SK-N-SH (cell line): ENCODE measurements at regions not wholly inside any gene's neighbourhood (a gene's known extent, or its start where the extent isn't known, plus 50 kb on each side); places are given as distances from the start of the nearest gene placed in this dataset.

ENCODE experiments used
- CTCF ChIA-PET: fragments of 300-600, 350-600 bp; formaldehyde crosslinking; extraction: SDS; loops from one replicate; lab custom pipeline; 2021; lab: Yijun Ruan, JAX
- POLR2A ChIA-PET: fragments of 350-600 bp; sonication (Branson Sonifier 250); formaldehyde crosslinking; extraction: SDS; loops from one replicate; lab custom pipeline; 2020; ENCODE audit warnings: antibody characterized with exemption, inconsistent platforms; lab: Yijun Ruan, JAX
- DNase-seq: peaks from one replicate; pipeline ENCODE4 v3.0.0; 2012
- H2AFZ ChIP-seq: fragments of 200-600 bp; sonication (generic); 2 replicates; pipeline ENCODE4 v1.8.1; 2016; ENCODE audit warnings: antibody characterized with exemption, mild to moderate bottlenecking, low read depth
- H3F3A ChIP-seq: fragments of 200-600 bp; sonication (generic); replicated peaks from 2 replicates; pipeline ENCODE3; 2016; ENCODE audit warnings: antibody characterized with exemption, mild to moderate bottlenecking; ENCODE audit not compliant: insufficient read depth
- H3K27ac ChIP-seq, 2 experiments: fragments of 200-500 bp in 1 of 2; fragments of 200-600 bp in 1 of 2; sonication (Bioruptor generic) in 1 of 2; sonication (generic), shearing (Covaris generic) in 1 of 2; 2 replicates each; pipeline versions ENCODE4 v1.5.1 to v1.6.1; 2014 to 2016; ENCODE audit warnings: low read depth in 2 of 2, inconsistent platforms in 1 of 2, low read length in 1 of 2, mild to moderate bottlenecking in 1 of 2, mixed read lengths in 1 of 2
- H3K27me3 ChIP-seq: fragments of 200-600 bp; sonication (generic), shearing (Covaris generic); 2 replicates; pipeline ENCODE4 v1.6.1; 2016; ENCODE audit warnings: mixed run types; ENCODE audit not compliant: insufficient read depth
- H3K36me3 ChIP-seq, 2 experiments: fragments of 200-500 bp in 1 of 2; fragments of 200-600 bp in 1 of 2; sonication (Bioruptor generic) in 1 of 2; sonication (generic) in 1 of 2; replicated peaks in 1 of 2; 2 replicates each; pipeline versions ENCODE3 to v1.5.1; 2014 to 2016; ENCODE audit warnings: low read length in 1 of 2, mild to moderate bottlenecking in 1 of 2; ENCODE audit not compliant: insufficient read depth in 2 of 2, control insufficient read depth in 1 of 2
- H3K4me1 ChIP-seq, 2 experiments: fragments of 200-500 bp in 1 of 2; fragments of 200-600 bp in 1 of 2; sonication (Bioruptor generic) in 1 of 2; sonication (generic), shearing (Covaris generic) in 1 of 2; 2 replicates each; pipeline versions ENCODE4 v1.5.1 to v1.6.1; 2014 to 2016; ENCODE audit warnings: low read depth in 1 of 2, low read length in 1 of 2, mixed run types in 1 of 2; ENCODE audit not compliant: insufficient read depth in 2 of 2, control insufficient read depth in 1 of 2
- H3K4me2 ChIP-seq: fragments of 200-600 bp; sonication (generic), shearing (Covaris generic); 2 replicates; pipeline ENCODE4 v1.6.1; 2017; ENCODE audit warnings: mixed run types
- H3K4me3 ChIP-seq, 2 experiments: fragments of 200-500 bp in 1 of 2; fragments of 200-600 bp in 1 of 2; sonication (Bioruptor generic) in 1 of 2; sonication (generic), shearing (Covaris generic) in 1 of 2; 2 replicates each; pipeline versions ENCODE4 v1.5.1 to v1.8.1; 2014 to 2016; ENCODE audit warnings: low read depth in 2 of 2, inconsistent platforms in 1 of 2, low read length in 1 of 2, mild to moderate bottlenecking in 1 of 2, mixed read lengths in 1 of 2, moderate library complexity in 1 of 2
- H3K79me2 ChIP-seq: fragments of 200-600 bp; sonication (generic); 2 replicates; pipeline ENCODE4 v1.8.1; 2017; ENCODE audit warnings: mild to moderate bottlenecking; ENCODE audit not compliant: insufficient read depth
- H3K9ac ChIP-seq: fragments of 200-600 bp; sonication (generic); 2 replicates; pipeline ENCODE4 v1.6.1; 2017; ENCODE audit warnings: mixed run types
- H3K9me2 ChIP-seq: fragments of 200-600 bp; sonication (generic); 2 replicates; pipeline ENCODE4 v1.6.1; 2017; ENCODE audit warnings: mixed run types
- H3K9me3 ChIP-seq: fragments of 200-600 bp; sonication (generic); 2 replicates; pipeline ENCODE4 v1.6.1; 2017; ENCODE audit warnings: mixed run types, mild to moderate bottlenecking, moderate library complexity
- H4K20me1 ChIP-seq: fragments of 200-600 bp; sonication (generic); 2 replicates; pipeline ENCODE4 v1.6.1; 2017; ENCODE audit warnings: mild to moderate bottlenecking, mixed run types; ENCODE audit not compliant: insufficient read depth
- CTCF ChIP-seq: fragments of 200-600 bp; sonication (generic); IDR thresholded peaks from 2 replicates; pipeline ENCODE4 v1.6.1; 2017; ENCODE audit warnings: antibody characterized with exemption, mild to moderate bottlenecking, moderate library complexity
- ELF1 ChIP-seq: IDR thresholded peaks from 2 replicates; pipeline ENCODE4 v1.4.0; 2012
- EP300 ChIP-seq, 2 experiments: IDR thresholded peaks; 2 replicates each; pipeline versions ENCODE4 v1.4.0 to v1.6.1; 2012; ENCODE audit warnings: borderline replicate concordance in 1 of 2, low read depth in 1 of 2, low read length in 1 of 2
- FOXJ3 ChIP-seq: sonication (generic); formaldehyde crosslinking; IDR thresholded peaks from 2 replicates; pipeline ENCODE4 v1.5.1; 2020; ENCODE audit warnings: mild to moderate bottlenecking, missing genetic modification reagents
- GATA2 ChIP-seq: sonication (generic); formaldehyde crosslinking; IDR thresholded peaks from 2 replicates; pipeline ENCODE4 v1.5.0; 2020; ENCODE audit warnings: mild to moderate bottlenecking, missing genetic modification reagents
- JUND ChIP-seq: IDR thresholded peaks from 2 replicates; pipeline ENCODE4 v1.4.0; 2012
- NFIC ChIP-seq: IDR thresholded peaks from 2 replicates; pipeline ENCODE4 v1.4.0; 2012; ENCODE audit warnings: borderline replicate concordance
- POLR2AphosphoS5 ChIP-seq: IDR thresholded peaks from 2 replicates; pipeline ENCODE4 v1.6.1; 2012; ENCODE audit warnings: low read depth, low read length
- RAD21 ChIP-seq: IDR thresholded peaks from 2 replicates; pipeline ENCODE4 v1.6.1; 2012; ENCODE audit warnings: mild to moderate bottlenecking, low read length
- SMC3 ChIP-seq: IDR thresholded peaks from 2 replicates; pipeline ENCODE4 v1.6.1; 2012; ENCODE audit warnings: low read depth, low read length, improper control_type of control experiment
- TAF1 ChIP-seq: IDR thresholded peaks from 2 replicates; pipeline ENCODE4 v1.6.1; 2012; ENCODE audit warnings: low read depth, mild to moderate bottlenecking, low read length, moderate library complexity, borderline replicate concordance
- TEAD4 ChIP-seq: IDR thresholded peaks from 2 replicates; pipeline ENCODE4 v1.4.0; 2012; ENCODE audit warnings: mild to moderate bottlenecking, borderline replicate concordance; ENCODE audit not compliant: insufficient read depth
- USF2 ChIP-seq: fragments of 150-350 bp; IDR thresholded peaks from 2 replicates; pipeline ENCODE4 v1.6.1; 2017; ENCODE audit warnings: antibody characterized with exemption, low read length, low read depth, borderline replicate concordance
- YY1 ChIP-seq: IDR thresholded peaks from 2 replicates; pipeline ENCODE4 v1.4.0; 2012; ENCODE audit warnings: low read depth, mild to moderate bottlenecking
- ZBTB33 ChIP-seq: IDR thresholded peaks from 2 replicates; pipeline ENCODE4 v1.4.0; 2012; ENCODE audit warnings: low read depth, borderline replicate concordance
- WGBS: methylation state at CpG from one replicate; pipeline ENCODE4 v1.1.6; 2017; ENCODE audit warnings: low lambda C conversion rate; 5-methylcytosine and 5-hydroxymethylcytosine counted together

GRCh38 chr18:77601567-77601966 lies 351.9 kb downstream of the GALR1 start:
- no peak overlapping the region for H3K4me2 ChIP-seq
- TF ChIP-seq ELF1 (no peak), ZBTB33 (no peak), POLR2AphosphoS5 (no peak), YY1 (no peak), CTCF (no peak), NFIC (no peak), EP300 (IDR thresholded peaks at IDR 0.05; ENCODE audit: borderline replicate concordance in 1 of 2, low read depth in 1 of 2, low read length in 1 of 2) (no peak), TEAD4 (no peak), FOXJ3 (CRISPR knock-in tag) (no peak), JUND (no peak), TAF1 (no peak), SMC3 (no peak), RAD21 (no peak), GATA2 (CRISPR knock-in tag) (no peak), USF2 (no peak)
- TF ChIP-seq, all 33 proteins: peak for 0
- H3K9me2 ChIP-seq, result no peaks in the 10 kb centered on the region
- H3K79me2 ChIP-seq, result no peaks in the 10 kb centered on the region
- H3K27me3 ChIP-seq, result no peaks in the 10 kb centered on the region
- no peak overlapping the region for H3K27ac ChIP-seq
- H2AFZ ChIP-seq, result no peak overlapping the region
- H3K4me3 ChIP-seq, result no peak overlapping the region
- ChIA-PET POLR2A (no interaction called here), CTCF (no interaction called here)
- 0% methylated on average over 2 of the region's 2 CpGs for WGBS
- no peak for DNase-seq
- H3K4me1 ChIP-seq, result no peaks in the 10 kb centered on the region; a peak in 1 of 4 replicates
- H3K9ac ChIP-seq, result no peak overlapping the region
- no peaks in the 10 kb centered on the region for H3K36me3 ChIP-seq
- no peaks in the 10 kb centered on the region for H4K20me1 ChIP-seq
- no peaks in the 10 kb centered on the region for H3F3A ChIP-seq
- H3K9me3 ChIP-seq, result no peaks in the 10 kb centered on the region
